Stomach (tissue), 8 donors: ENCODE measurements at regions not wholly inside any gene's neighbourhood (a gene's known extent, or its start where the extent isn't known, plus 50 kb on each side); places are given as distances from the start of the nearest gene placed in this dataset.

Source experiments
- DNase-seq, 2 donors: peaks; one replicate each; pipeline versions ENCODE4 v3.0.0 to v3.0.0-alpha.2; 2013 to 2019
- H3K27ac ChIP-seq, 5 donors: fragments of 200-600 bp in 4 of 5; sonication (generic) in 4 of 5; one replicate each; pipeline ENCODE4 v1.5.1; 2013 to 2019; ENCODE audit warnings: mild to moderate bottlenecking in 1 of 5, moderate library complexity in 1 of 5
- H3K27me3 ChIP-seq, 3 donors: fragments of 200-600 bp; sonication (generic); one replicate each; pipeline ENCODE4 v1.5.1; 2017 to 2019; ENCODE audit warnings: mixed run types in 1 of 3
- H3K36me3 ChIP-seq, 4 donors: fragments of 200-600 bp; sonication (generic); 1 replicate in 3 of 4; 2 replicates in 1 of 4; pipeline ENCODE4 v1.5.1; 2016 to 2019
- H3K4me1 ChIP-seq, 4 donors: fragments of 200-600 bp; sonication (generic); one replicate each; pipeline ENCODE4 v1.5.1; 2016 to 2019
- H3K4me3 ChIP-seq, 4 donors: fragments of 200-600 bp; sonication (generic) in 3 of 4; one replicate each; pipeline ENCODE4 v1.5.1; 2016 to 2019; ENCODE audit warnings: mild to moderate bottlenecking in 1 of 4
- H3K9me3 ChIP-seq, 4 donors: fragments of 200-600 bp; sonication (generic); one replicate each; pipeline ENCODE4 v1.5.1; 2016 to 2019
- EP300 ChIP-seq: sonication (generic); formaldehyde crosslinking; IDR thresholded peaks from one replicate; pipeline ENCODE4 v1.6.1; 2017; ENCODE audit warnings: antibody characterized with exemption
- POLR2A ChIP-seq, 4 donors: fragments of 450-650 bp; IDR thresholded peaks; one replicate each; pipeline ENCODE4 v1.6.1; 2016; ENCODE audit warnings: antibody characterized with exemption in 4 of 4, control low read depth in 2 of 4, mild to moderate bottlenecking in 1 of 4, moderate library complexity in 1 of 4
- POLR2AphosphoS5 ChIP-seq, 3 donors: sonication (generic); formaldehyde crosslinking; IDR thresholded peaks; one replicate each; pipeline ENCODE4 v1.6.1; 2016; ENCODE audit warnings: antibody characterized with exemption in 3 of 3
- WGBS, 5 donors: extraction: QIAGEN DNeasy Blood & Tissue Kit in 3 of 5; methylation state at CpG; one replicate each; pipeline versions ENCODE4 v1.1.5 to v1.1.7; 2013 to 2018; 5-methylcytosine and 5-hydroxymethylcytosine counted together
- intact Hi-C: fragments of 100-400 bp; cut with DNase I; formaldehyde crosslinking; loops from one replicate; pipeline ENCODE4 v1.15.1; 2023; ENCODE audit warnings: low total_unique reads
- TF ChIP-seq, protein P1 (sequence below), 7 experiments: fragments of 450-650 bp in 4 of 7; fragments of 200-600 bp in 3 of 7; sonication (generic) in 3 of 7; IDR thresholded peaks; one replicate each; pipeline ENCODE4 v1.5.1; 2016 to 2019; ENCODE audit warnings: antibody characterized with exemption in 7 of 7, control low read depth in 2 of 7, mild to moderate bottlenecking in 1 of 7
- donor health status: healthy with polysubstance abuse.
- donor health status: Bipolar disorder and iron deficiency.
- donor health status: healthy.

DNA sequence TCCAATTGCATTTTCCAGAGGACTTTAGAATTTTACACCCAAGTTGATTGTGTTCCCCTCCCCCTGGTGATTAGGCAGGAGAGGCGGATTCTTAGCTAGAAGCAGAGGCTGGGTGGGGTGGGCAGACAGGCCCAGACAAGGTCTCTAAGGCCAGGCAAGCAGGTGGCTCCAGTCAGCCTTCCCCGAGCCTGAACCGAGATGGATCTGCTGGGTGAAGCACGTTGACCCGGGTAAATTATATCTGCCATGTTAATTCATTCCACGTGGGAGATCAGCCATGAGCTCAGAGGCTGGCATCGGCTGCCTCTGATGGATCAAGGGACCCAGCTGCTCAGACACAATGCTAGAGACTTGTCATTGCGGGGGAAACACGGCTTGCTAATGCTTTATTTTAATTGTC is 159.5 kb upstream of the MAFB start:
- intact Hi-C loops, result no loop called here
- no peak for DNase-seq
- Histone ChIP-seq H3K27ac (no peak overlapping the region), H3K36me3 (no peaks in the 10 kb centered on the region), H3K4me1 (no peaks in the 10 kb centered on the region), H3K4me3 (no peak overlapping the region), H3K9me3 (peaks cover 0 to 8% (median 2%) of the 10 kb centered on the region in 4 donors), H3K27me3 (peaks cover 0 to 13% (median 0%) of the 10 kb centered on the region in 3 donors)
- WGBS, 5 donors, result 75 to 88% (median 79%) methylated on average over 9 of the region's 9 CpGs
- TF ChIP-seq EP300, result no peak
- TF ChIP-seq, protein P1, sequence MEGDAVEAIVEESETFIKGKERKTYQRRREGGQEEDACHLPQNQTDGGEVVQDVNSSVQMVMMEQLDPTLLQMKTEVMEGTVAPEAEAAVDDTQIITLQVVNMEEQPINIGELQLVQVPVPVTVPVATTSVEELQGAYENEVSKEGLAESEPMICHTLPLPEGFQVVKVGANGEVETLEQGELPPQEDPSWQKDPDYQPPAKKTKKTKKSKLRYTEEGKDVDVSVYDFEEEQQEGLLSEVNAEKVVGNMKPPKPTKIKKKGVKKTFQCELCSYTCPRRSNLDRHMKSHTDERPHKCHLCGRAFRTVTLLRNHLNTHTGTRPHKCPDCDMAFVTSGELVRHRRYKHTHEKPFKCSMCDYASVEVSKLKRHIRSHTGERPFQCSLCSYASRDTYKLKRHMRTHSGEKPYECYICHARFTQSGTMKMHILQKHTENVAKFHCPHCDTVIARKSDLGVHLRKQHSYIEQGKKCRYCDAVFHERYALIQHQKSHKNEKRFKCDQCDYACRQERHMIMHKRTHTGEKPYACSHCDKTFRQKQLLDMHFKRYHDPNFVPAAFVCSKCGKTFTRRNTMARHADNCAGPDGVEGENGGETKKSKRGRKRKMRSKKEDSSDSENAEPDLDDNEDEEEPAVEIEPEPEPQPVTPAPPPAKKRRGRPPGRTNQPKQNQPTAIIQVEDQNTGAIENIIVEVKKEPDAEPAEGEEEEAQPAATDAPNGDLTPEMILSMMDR (IDR thresholded peaks at IDR 0.05), result no peak
- no peak for TF ChIP-seq POLR2AphosphoS5 (IDR thresholded peaks at IDR 0.05)
- TF ChIP-seq POLR2A (IDR thresholded peaks at IDR 0.05), result no peak

DNA sequence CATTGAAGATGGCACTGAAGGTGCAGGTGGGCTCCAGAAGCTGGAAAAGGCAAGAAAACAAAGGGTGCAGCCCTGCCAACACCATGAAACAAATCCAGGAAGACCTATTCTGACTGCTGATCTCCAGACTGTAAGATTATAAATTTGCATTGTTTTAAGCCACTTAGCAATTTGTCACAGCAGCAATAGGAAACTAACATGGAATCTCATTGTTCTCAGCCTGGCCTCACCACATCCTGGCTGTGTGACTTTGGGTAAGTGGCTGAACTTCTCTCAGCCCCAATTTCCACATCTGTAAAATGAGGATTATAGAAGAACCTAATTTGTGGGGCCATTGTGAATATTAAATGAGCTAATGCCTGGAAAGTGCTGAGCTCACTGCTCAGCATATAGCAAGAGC is 160.4 kb upstream of the MAFB start:
- no peak for DNase-seq
- H3K27ac ChIP-seq, result no peak overlapping the region
- intact Hi-C loops, result no loop called here
- no peaks in the 10 kb centered on the region for H3K4me1 ChIP-seq
- H3K36me3 ChIP-seq, result no peaks in the 10 kb centered on the region
- H3K4me3 ChIP-seq, result no peak overlapping the region
- TF ChIP-seq POLR2AphosphoS5 (IDR thresholded peaks at IDR 0.05), result no peak
- TF ChIP-seq POLR2A (IDR thresholded peaks at IDR 0.05), result no peak
- no peak for TF ChIP-seq EP300
- TF ChIP-seq, protein P1 (IDR thresholded peaks at IDR 0.05), result no peak
- H3K27me3 ChIP-seq, result peaks cover 0 to 7% (median 0%) of the 10 kb centered on the region in 3 donors
- H3K9me3 ChIP-seq, result peaks cover 0 to 8% (median 2%) of the 10 kb centered on the region in 4 donors

DNA sequence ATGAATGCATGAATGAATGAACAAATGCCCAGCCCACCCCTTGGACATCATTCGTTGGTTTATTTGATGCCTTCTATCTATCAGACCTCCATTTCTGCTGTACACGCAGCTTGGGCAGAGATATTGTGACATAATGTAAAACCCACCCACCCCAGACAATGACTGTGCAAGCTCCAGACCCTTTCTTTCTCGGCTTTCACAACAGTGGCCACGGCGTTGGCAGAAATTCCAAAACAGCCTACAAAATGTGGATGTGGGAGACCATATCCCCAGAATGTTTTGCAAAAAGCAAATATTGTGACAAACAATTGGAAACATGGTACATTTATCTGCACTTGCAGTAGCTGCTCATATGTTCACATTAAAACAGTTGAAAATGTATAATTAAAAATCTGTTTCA is 162.0 kb upstream of the MAFB start:
- Histone ChIP-seq H3K9me3 (peaks cover 0 to 3% (median 0%) of the 10 kb centered on the region in 4 donors), H3K36me3 (no peaks in the 10 kb centered on the region), H3K27ac (no peak overlapping the region), H3K4me3 (no peak overlapping the region), H3K4me1 (no peaks in the 10 kb centered on the region), H3K27me3 (no peaks in the 10 kb centered on the region)
- no peak for TF ChIP-seq POLR2AphosphoS5 (IDR thresholded peaks at IDR 0.05)
- no peak for TF ChIP-seq EP300
- TF ChIP-seq POLR2A (IDR thresholded peaks at IDR 0.05), result no peak
- TF ChIP-seq, protein P1 (IDR thresholded peaks at IDR 0.05), result no peak
- WGBS, 5 donors, result 75 to 82% (median 81%) methylated on average over 5 of the region's 5 CpGs
- no peak for DNase-seq
- intact Hi-C loops, result no loop called here

DNA sequence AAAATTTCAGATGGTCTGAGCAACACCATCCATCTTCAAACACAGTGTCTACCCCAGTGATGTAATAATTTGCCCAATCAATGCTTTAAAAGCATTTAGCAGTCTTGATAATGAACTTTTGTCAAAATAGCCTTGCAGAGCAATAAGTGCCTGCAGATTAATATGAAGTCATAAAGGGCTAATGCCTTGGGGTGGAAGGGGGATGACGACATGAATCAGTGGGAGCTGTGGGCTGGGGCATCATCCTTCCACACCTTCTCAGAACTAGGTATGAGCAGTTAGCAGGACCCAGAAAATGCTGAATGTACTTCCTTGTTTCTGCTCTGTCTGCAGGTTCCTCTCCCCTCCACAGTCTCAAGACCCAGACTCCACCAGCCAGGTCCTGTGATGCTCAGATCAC is 166.2 kb upstream of the MAFB start:
- intact Hi-C loops, result no loop called here
- Histone ChIP-seq H3K27me3 (no peaks in the 10 kb centered on the region), H3K27ac (no peak overlapping the region), H3K4me3 (no peak overlapping the region), H3K4me1 (no peaks in the 10 kb centered on the region), H3K9me3 (no peaks in the 10 kb centered on the region), H3K36me3 (no peaks in the 10 kb centered on the region)
- TF ChIP-seq POLR2AphosphoS5 (IDR thresholded peaks at IDR 0.05) (no peak), EP300 (no peak)
- DNase-seq, result no peak
- 50 to 67% (median 64%) methylated on average over 1 of the region's 1 CpG for WGBS, 5 donors

DNA sequence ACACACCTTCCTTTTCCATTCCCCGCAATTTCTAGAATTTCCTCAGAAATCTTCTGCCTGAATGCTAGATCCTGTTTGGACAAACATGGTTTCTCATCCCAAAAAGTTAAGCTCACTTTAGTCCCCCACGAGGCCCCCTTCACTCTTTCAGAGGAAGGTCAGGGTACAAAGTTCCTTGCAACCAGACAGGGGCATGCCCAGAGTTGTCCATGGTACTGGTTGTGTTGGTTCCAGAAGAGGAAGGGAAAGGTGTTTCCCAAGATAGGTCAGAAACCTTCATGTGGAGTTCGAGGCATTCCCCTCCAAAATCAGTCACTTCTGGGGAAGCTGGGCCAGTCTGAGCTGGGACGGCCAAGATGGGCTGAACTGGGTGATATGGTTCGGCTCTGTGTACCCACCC is 167.6 kb upstream of the MAFB start:
- Histone ChIP-seq H3K9me3 (no peaks in the 10 kb centered on the region), H3K4me3 (no peak overlapping the region), H3K27me3 (no peaks in the 10 kb centered on the region), H3K36me3 (no peaks in the 10 kb centered on the region), H3K27ac (no peak overlapping the region), H3K4me1 (no peaks in the 10 kb centered on the region)
- TF ChIP-seq, protein P1 (IDR thresholded peaks at IDR 0.05), result no peak
- TF ChIP-seq POLR2A (IDR thresholded peaks at IDR 0.05) (no peak), EP300 (no peak), POLR2AphosphoS5 (IDR thresholded peaks at IDR 0.05) (no peak)
- no peak for DNase-seq
- WGBS, 5 donors, result 80 to 92% (median 90%) methylated on average over 5 of the region's 5 CpGs
- intact Hi-C loops, result no loop called here
